SK-N-MC (cell line): ENCODE measurements at regions not wholly inside any gene's neighbourhood (a gene's known extent, or its start where the extent isn't known, plus 50 kb on each side); places are given as distances from the start of the nearest gene placed in this dataset.

Source experiments
- DNase-seq: peaks from one replicate; pipeline ENCODE4 v3.0.0-alpha.2; 2011; ENCODE audit warnings: low read depth, low spot score
- H3K27ac ChIP-seq: fragments of 200-600 bp; sonication (generic); 2 replicates; pipeline ENCODE4 v1.5.1; 2016; ENCODE audit warnings: mixed run types
- H3K36me3 ChIP-seq: fragments of 200-600 bp; sonication (generic); 2 replicates; pipeline ENCODE4 v1.6.1; 2017; ENCODE audit warnings: antibody characterized with exemption, low read length, mixed read lengths; ENCODE audit not compliant: insufficient read depth
- H3K4me3 ChIP-seq: fragments of 200-600 bp; sonication (generic); 2 replicates; pipeline ENCODE4 v1.5.1; 2016
- H3K9ac ChIP-seq: fragments of 200-600 bp; sonication (generic); 2 replicates; pipeline ENCODE4 v1.8.0; 2017; ENCODE audit warnings: mixed run types, mixed read lengths; ENCODE audit not compliant: insufficient read length
- H3K9me3 ChIP-seq: fragments of 200-600 bp; sonication (generic); 2 replicates; pipeline ENCODE4 v1.6.1; 2017; ENCODE audit warnings: low read depth, mild to moderate bottlenecking, antibody characterized with exemption, low read length, moderate library complexity, mixed read lengths
- EZH2 ChIP-seq: fragments of 200-600 bp; sonication (generic); IDR thresholded peaks from one replicate; pipeline ENCODE4 v1.6.1; 2017; ENCODE audit warnings: antibody characterized with exemption
- FOXP2 ChIP-seq: optimal IDR thresholded peaks from 2 replicates; pipeline ENCODE3; 2011; ENCODE audit warnings: mild to moderate bottlenecking, moderate library complexity; ENCODE audit not compliant: insufficient read depth; ENCODE audit errors: extremely low read length, control extremely low read depth
- POLR2AphosphoS5 ChIP-seq: IDR thresholded peaks from 2 replicates; pipeline ENCODE4 v1.6.1; 2012; ENCODE audit warnings: mild to moderate bottlenecking, low read depth, low read length, borderline replicate concordance

- Histone ChIP-seq H3K9ac (no peak overlapping the region), H3K27ac (no peak overlapping the region), H3K9me3 (no peaks in the 10 kb centered on the region), H3K4me3 (no peak overlapping the region), H3K36me3 (no peaks in the 10 kb centered on the region)
- DNase-seq = no peak
- no peak for TF ChIP-seq FOXP2
- TF ChIP-seq EZH2 = no peak
- no peak for TF ChIP-seq POLR2AphosphoS5
Measured at GRCh38 chr13:30359991-30360390, 52.6 kb upstream of the KATNAL1 start.

- H3K9me3 ChIP-seq = no peaks in the 10 kb centered on the region
- DNase-seq = no peak
- no peaks in the 10 kb centered on the region for H3K36me3 ChIP-seq
- H3K4me3 ChIP-seq = no peak overlapping the region
- no peak overlapping the region for H3K27ac ChIP-seq
- H3K9ac ChIP-seq = no peak overlapping the region
- no peak for TF ChIP-seq FOXP2
- TF ChIP-seq EZH2 = no peak
- no peak for TF ChIP-seq POLR2AphosphoS5
Measured at GRCh38 chr13:30360586-30360985, 53.2 kb upstream of the KATNAL1 start.

DNA sequence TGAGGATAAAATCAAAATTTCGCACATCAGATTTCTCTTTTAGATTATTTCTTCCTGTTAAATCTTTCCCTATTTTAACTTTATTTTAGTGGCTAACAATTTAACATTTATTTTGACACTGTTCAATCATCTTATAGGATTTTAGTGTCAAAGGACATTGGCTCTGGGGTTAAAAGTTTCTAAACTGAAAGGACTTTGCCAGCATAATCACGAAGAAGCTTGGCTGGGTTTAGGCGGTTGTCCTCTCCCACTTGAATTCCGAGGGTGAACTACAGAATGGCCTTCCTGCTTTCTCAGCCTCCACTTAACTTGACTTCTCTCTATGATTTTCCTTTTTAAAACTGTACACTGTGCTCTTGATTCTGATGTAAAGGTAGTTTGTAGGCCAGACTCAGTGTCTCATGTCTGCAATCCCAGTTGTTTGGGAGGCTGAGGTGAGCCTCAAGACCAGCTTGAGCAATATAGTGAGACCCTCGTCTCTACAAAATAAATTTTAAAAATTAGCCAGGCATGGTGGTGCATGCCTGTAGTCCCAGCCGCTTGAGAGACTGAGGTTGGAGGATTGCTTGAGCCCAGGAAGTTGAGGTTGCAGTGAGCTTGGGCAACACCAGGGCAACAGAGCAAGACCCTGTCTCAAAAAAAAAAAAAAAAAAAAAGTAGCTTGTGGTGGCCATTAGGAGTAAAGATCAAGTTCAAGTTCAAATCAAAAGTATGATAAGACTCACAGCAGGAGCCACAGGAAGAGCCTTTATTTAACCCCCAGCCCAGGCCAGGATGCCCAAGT is 54.8 kb upstream of the KATNAL1 start:
- Histone ChIP-seq H3K4me3 (no peak overlapping the region), H3K9me3 (no peaks in the 10 kb centered on the region), H3K36me3 (no peaks in the 10 kb centered on the region), H3K27ac (peak overlapping the region; percentile 26; the same call in 1 of the 2 replicates), H3K9ac (no peak overlapping the region)
- TF ChIP-seq POLR2AphosphoS5 (no peak), FOXP2 (no peak), EZH2 (no peak)
- DNase-seq = no peak

DNA sequence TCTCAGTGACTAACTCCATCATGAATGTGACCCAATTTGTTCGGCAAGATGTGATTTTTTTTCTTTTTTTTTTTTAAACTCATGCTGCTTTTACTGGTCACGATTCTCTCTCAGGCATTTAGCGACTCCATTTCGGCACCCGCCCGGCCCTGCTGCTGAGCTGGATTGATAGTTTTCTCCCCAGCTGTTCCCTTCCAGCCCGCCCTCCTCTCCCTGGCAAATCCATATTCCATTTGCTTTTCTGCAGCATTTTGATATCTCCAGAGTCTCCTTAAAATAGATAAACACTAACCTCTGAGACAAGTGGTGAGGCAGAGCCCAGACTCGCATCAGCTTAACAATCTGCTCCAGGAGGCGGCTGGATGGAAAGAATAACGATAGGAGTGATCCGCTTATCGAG is 55.5 kb upstream of the KATNAL1 start:
- H3K36me3 ChIP-seq = no peaks in the 10 kb centered on the region
- no peak for DNase-seq
- TF ChIP-seq FOXP2 (no peak), EZH2 (no peak), POLR2AphosphoS5 (no peak)
- H3K4me3 ChIP-seq = no peak overlapping the region
- H3K9ac ChIP-seq = no peak overlapping the region
- H3K9me3 ChIP-seq = no peaks in the 10 kb centered on the region
- no peak overlapping the region for H3K27ac ChIP-seq

GRCh38 chr13:30363725-30364124 is 56.4 kb upstream of the KATNAL1 start:
- Histone ChIP-seq H3K9ac (no peak overlapping the region), H3K36me3 (no peaks in the 10 kb centered on the region), H3K27ac (peak overlapping the region; percentile 69; the same call in 1 of the 2 replicates), H3K9me3 (no peaks in the 10 kb centered on the region), H3K4me3 (no peak overlapping the region)
- TF ChIP-seq FOXP2 (no peak), POLR2AphosphoS5 (no peak), EZH2 (no peak)
- DNase-seq = no peak

- Histone ChIP-seq H3K36me3 (no peaks in the 10 kb centered on the region), H3K9ac (no peak overlapping the region), H3K9me3 (no peaks in the 10 kb centered on the region), H3K27ac (peak overlapping the region; percentile 69; the same call in 1 of the 2 replicates), H3K4me3 (no peak overlapping the region)
- TF ChIP-seq EZH2 = no peak
- TF ChIP-seq FOXP2 = no peak
- no peak for TF ChIP-seq POLR2AphosphoS5
- DNase-seq = no peak
Measured at GRCh38 chr13:30364133-30364532, 56.8 kb upstream of the KATNAL1 start.

DNA sequence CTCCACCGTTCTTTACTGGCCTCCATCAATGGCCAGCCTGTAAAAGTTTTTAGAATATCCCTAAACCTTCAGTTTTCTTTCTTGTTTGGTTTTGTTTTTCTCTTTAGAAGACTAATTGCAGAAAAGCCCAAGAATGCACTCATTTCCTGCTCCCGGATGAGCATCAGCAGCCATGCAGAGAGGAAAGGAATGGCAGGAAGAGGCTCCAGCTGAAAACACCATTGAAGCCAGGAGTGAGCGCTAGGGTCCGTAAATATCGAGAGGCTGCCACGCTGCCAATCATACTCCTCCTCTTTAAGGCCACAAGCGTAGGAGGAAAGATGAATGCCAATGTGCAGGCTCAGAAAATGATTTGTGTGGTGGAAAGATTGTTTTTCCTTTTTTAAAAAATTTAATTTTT is 57.4 kb upstream of the UBE2L5 start:
- peak overlapping the region; percentile 69; the same call in 1 of the 2 replicates for H3K27ac ChIP-seq

DNA sequence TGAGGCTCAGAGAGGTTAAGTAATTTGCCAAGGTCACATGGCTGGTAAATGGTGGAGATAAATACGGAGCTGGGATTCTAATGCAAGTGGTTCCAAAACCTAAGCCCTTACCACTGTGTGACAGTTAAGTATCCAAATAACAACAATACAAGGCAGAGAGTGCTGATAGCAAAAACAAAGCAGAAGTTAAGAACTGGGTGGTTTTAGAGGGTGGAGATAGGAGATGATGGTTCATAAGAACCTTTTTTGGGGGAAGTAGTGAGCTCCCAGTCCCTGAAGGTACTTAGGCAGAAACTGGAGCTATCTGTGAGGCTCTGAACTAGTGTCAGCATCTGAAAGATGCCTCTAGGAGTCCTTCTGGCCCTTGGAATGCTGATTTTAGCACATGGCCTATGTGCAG is 56.2 kb upstream of the UBE2L5 start:
- no peak for DNase-seq
- no peak overlapping the region for H3K4me3 ChIP-seq
- no peak overlapping the region for H3K27ac ChIP-seq
- TF ChIP-seq EZH2 = no peak
- TF ChIP-seq POLR2AphosphoS5 = no peak
- no peak for TF ChIP-seq FOXP2
- no peaks in the 10 kb centered on the region for H3K9me3 ChIP-seq
- no peak overlapping the region for H3K9ac ChIP-seq
- H3K36me3 ChIP-seq = no peaks in the 10 kb centered on the region

More for the DNA sequence above, 57.4 kb upstream of the UBE2L5 start:
- TF ChIP-seq POLR2AphosphoS5 = no peak
- TF ChIP-seq EZH2 = no peak
- no peak for TF ChIP-seq FOXP2
- H3K36me3 ChIP-seq = no peaks in the 10 kb centered on the region
- no peak overlapping the region for H3K4me3 ChIP-seq
- H3K9me3 ChIP-seq = no peaks in the 10 kb centered on the region
- H3K9ac ChIP-seq = no peak overlapping the region
- DNase-seq = no peak

GRCh38 chr13:30367296-30367695 is 55.0 kb upstream of the UBE2L5 start:
- Histone ChIP-seq H3K9ac (no peak overlapping the region), H3K27ac (no peak overlapping the region), H3K4me3 (no peak overlapping the region), H3K9me3 (no peaks in the 10 kb centered on the region), H3K36me3 (no peaks in the 10 kb centered on the region)
- no peak for TF ChIP-seq EZH2
- TF ChIP-seq POLR2AphosphoS5 = no peak
- no peak for TF ChIP-seq FOXP2
- DNase-seq = no peak
